HUES6 (cell line): ENCODE measurements at regions not wholly inside any gene's neighbourhood (a gene's known extent, or its start where the extent isn't known, plus 50 kb on each side); places are given as distances from the start of the nearest gene placed in this dataset.

Source experiments
- H3K27ac ChIP-seq: 2 replicates; pipeline ENCODE4 v1.7.0; 2013; ENCODE audit warnings: low read depth, mild to moderate bottlenecking, low read length, inconsistent platforms
- H3K27me3 ChIP-seq: 2 replicates; pipeline ENCODE4 v1.6.1; 2013; ENCODE audit warnings: low read length; ENCODE audit not compliant: control insufficient read depth, insufficient read depth
- H3K36me3 ChIP-seq: 2 replicates; pipeline ENCODE4 v1.6.1; 2013; ENCODE audit warnings: low read length; ENCODE audit not compliant: control insufficient read depth, insufficient read depth
- H3K4me1 ChIP-seq: 2 replicates; pipeline ENCODE4 v1.6.1; 2013; ENCODE audit warnings: low read length; ENCODE audit not compliant: control insufficient read depth, insufficient read depth
- H3K4me3 ChIP-seq: 2 replicates; pipeline ENCODE4 v1.5.1; 2013; ENCODE audit warnings: low read depth, low read length
- H3K9ac ChIP-seq: one replicate; pipeline ENCODE4 v1.6.1; 2013; ENCODE audit warnings: mild to moderate bottlenecking, low read length
- H3K9me3 ChIP-seq: 2 replicates; pipeline ENCODE4 v1.6.1; 2013; ENCODE audit warnings: low read depth, low read length; ENCODE audit not compliant: control insufficient read depth, insufficient read depth

DNA sequence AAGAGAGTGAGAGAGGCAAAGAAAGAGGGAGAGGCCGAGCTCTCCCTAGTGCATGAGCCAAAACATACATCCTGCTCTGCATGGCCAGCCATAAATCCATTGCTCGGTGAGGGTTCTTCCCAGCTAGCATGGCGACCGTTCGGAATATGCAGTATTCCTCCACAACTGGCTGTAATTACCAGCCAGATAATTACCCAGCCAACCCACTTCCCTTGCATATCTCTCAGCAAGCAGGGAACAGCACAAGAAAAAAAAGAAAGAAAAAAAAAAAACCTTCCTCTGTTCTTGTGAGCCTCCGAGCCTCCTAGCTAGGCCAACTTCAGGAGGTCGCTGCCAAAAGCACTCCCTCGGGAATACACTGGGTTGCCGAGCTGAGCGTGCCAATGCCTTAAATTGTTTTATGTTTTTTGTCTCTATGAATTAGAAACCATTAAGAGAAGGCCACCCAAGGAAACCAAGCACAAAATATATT, 567.9 kb downstream of the MED13L start:
- Histone ChIP-seq H3K4me3 (no peak overlapping the region), H3K36me3 (no peaks in the 10 kb centered on the region), H3K9ac (no peak overlapping the region), H3K27me3 (no peaks in the 10 kb centered on the region), H3K9me3 (peaks cover 8% of the 10 kb centered on the region; the same call in 1 of the 2 replicates), H3K27ac (no peak overlapping the region), H3K4me1 (no peaks in the 10 kb centered on the region; the same call in 1 of the 2 replicates)

- Histone ChIP-seq H3K4me3 (no peak overlapping the region), H3K9me3 (peaks cover 8% of the 10 kb centered on the region; the same call in 1 of the 2 replicates), H3K4me1 (no peaks in the 10 kb centered on the region; the same call in 1 of the 2 replicates), H3K27ac (no peak overlapping the region), H3K9ac (no peak overlapping the region), H3K27me3 (no peaks in the 10 kb centered on the region), H3K36me3 (no peaks in the 10 kb centered on the region)
Observed at GRCh38 chr12:115708801-115709200, 568.7 kb downstream of the MED13L start.

DNA sequence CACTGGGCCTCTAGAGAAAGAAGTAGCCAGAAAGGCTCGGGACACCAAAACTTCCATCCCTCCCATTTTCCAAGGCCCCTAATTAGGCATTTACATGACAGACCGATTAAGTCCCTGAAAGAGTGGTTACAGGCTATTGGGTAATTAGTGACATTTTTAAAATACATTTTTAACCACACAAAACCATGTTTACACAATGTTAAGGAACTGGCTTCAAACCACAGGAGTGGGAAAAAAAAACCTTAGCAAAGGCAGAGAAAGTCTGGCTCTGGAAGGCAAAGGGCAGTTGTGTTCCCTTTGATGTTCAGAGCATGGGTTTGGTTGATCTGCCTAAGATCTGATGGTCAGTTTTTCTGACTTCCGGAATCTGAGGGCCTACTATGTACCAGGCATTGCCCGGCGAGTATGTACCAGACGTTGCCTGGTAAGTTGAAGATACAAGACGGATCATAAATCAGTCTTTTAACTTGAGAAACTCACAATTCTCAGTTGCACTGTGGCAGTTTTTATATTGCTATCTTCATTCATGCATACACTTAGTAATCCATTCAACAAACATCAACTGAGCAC, 576.5 kb downstream of the MED13L start:
- H3K4me1 ChIP-seq, result no peaks in the 10 kb centered on the region
- H3K27me3 ChIP-seq, result no peaks in the 10 kb centered on the region
- no peaks in the 10 kb centered on the region for H3K36me3 ChIP-seq
- peaks cover 8% of the 10 kb centered on the region; the same call in 1 of the 2 replicates for H3K9me3 ChIP-seq
- no peak overlapping the region for H3K9ac ChIP-seq
- no peak overlapping the region for H3K4me3 ChIP-seq
- H3K27ac ChIP-seq, result no peak overlapping the region

- no peak overlapping the region for H3K27ac ChIP-seq
- H3K4me3 ChIP-seq, result no peak overlapping the region
- H3K9ac ChIP-seq, result no peak overlapping the region
- no peaks in the 10 kb centered on the region for H3K9me3 ChIP-seq
- no peaks in the 10 kb centered on the region for H3K36me3 ChIP-seq
- no peaks in the 10 kb centered on the region for H3K27me3 ChIP-seq
- H3K4me1 ChIP-seq, result no peaks in the 10 kb centered on the region
Observed at GRCh38 chr12:115700081-115700480, 577.4 kb downstream of the MED13L start.

DNA sequence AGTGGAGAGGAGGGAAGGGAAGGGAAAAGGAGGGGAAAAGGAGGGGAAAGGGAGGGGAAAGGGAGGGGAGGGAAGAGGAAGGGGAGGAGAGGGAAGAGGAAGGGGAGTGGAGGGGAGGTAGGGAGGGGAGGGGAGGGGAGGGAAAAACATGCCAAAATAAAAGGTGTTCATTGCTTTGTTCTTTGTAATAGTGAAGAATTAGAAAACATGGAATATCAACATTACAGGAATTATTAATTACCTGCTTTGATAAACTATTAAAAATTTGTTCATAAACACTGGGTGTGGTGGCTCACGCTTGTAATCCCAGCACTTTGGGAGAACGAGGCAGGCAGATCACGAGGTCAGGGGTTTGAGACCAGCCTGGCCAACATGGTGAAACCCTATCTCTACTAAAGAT, 579.2 kb downstream of the MED13L start:
- Histone ChIP-seq H3K9me3 (no peaks in the 10 kb centered on the region), H3K27ac (no peak overlapping the region), H3K9ac (no peak overlapping the region), H3K4me3 (no peak overlapping the region), H3K27me3 (no peaks in the 10 kb centered on the region), H3K36me3 (no peaks in the 10 kb centered on the region), H3K4me1 (no peaks in the 10 kb centered on the region)

GRCh38 chr12:115697340-115697739, 580.2 kb downstream of the MED13L start:
- Histone ChIP-seq H3K9ac (no peak overlapping the region), H3K9me3 (no peaks in the 10 kb centered on the region), H3K27ac (no peak overlapping the region)

GRCh38 chr12:115694564-115694963, 582.9 kb downstream of the MED13L start:
- H3K4me1 ChIP-seq, result no peaks in the 10 kb centered on the region
- no peaks in the 10 kb centered on the region for H3K9me3 ChIP-seq
- H3K4me3 ChIP-seq, result no peak overlapping the region
- H3K9ac ChIP-seq, result no peak overlapping the region
- no peaks in the 10 kb centered on the region for H3K27me3 ChIP-seq
- no peak overlapping the region for H3K27ac ChIP-seq
- H3K36me3 ChIP-seq, result no peaks in the 10 kb centered on the region

More at GRCh38 chr12:115697340-115697739, 580.2 kb downstream of the MED13L start:
- Histone ChIP-seq H3K36me3 (no peaks in the 10 kb centered on the region), H3K4me1 (no peaks in the 10 kb centered on the region), H3K27me3 (no peaks in the 10 kb centered on the region), H3K4me3 (no peak overlapping the region)

DNA sequence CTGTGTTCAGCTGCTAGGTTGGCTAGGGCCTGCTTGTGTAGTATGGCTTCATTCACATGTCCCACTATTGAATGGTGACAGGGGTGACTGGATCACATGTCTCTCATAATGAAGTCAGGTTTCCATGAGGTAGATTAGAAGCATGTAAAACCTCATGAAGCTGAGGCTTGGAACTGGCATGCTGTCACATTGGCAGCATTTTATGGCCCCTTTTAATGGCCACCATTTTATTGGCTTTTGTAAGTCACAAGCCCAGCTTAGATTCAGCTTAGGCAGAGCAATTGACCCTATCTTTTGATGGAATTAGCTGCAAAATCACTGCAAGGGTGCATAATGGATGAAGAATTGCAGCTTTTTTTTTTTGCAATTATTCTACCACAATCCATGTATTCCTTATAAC, 583.5 kb downstream of the MED13L start:
- Histone ChIP-seq H3K9ac (no peak overlapping the region), H3K9me3 (no peaks in the 10 kb centered on the region), H3K4me3 (no peak overlapping the region), H3K36me3 (no peaks in the 10 kb centered on the region), H3K27ac (no peak overlapping the region), H3K27me3 (no peaks in the 10 kb centered on the region), H3K4me1 (no peaks in the 10 kb centered on the region)

- H3K27me3 ChIP-seq, result no peaks in the 10 kb centered on the region
- no peaks in the 10 kb centered on the region for H3K4me1 ChIP-seq
- no peaks in the 10 kb centered on the region for H3K9me3 ChIP-seq
- H3K27ac ChIP-seq, result no peak overlapping the region
- H3K9ac ChIP-seq, result no peak overlapping the region
- H3K36me3 ChIP-seq, result no peaks in the 10 kb centered on the region
- H3K4me3 ChIP-seq, result no peak overlapping the region
Observed at GRCh38 chr12:115691123-115691522, 586.4 kb downstream of the MED13L start.

DNA sequence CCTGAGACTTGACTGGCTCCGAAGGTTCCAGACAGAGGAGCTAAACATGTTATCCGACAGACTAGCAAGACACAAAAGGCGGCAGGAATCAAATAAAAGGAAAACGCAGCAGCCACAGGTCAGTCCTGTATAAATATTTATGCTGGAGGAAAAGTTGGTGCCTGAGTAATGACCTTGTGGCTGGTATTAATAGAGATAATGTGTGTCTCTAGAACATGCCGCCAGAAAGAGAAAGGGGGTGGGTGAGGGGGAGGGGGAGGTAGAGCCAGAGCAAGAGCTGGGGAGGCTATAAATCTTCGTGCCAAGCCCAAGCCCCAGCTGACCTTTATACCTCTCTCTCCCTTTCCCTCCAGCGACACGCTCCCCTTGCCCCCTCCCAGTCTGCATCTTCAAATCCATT, 590.4 kb downstream of the MED13L start:
- Histone ChIP-seq H3K9ac (no peak overlapping the region), H3K27ac (no peak overlapping the region), H3K4me3 (no peak overlapping the region), H3K4me1 (no peaks in the 10 kb centered on the region), H3K27me3 (no peaks in the 10 kb centered on the region; the same call in 1 of the 2 replicates), H3K9me3 (no peaks in the 10 kb centered on the region), H3K36me3 (no peaks in the 10 kb centered on the region)

GRCh38 chr12:115683240-115683780, 594.2 kb downstream of the MED13L start:
- Histone ChIP-seq H3K36me3 (no peaks in the 10 kb centered on the region), H3K9me3 (peaks cover 19% of the 10 kb centered on the region), H3K27ac (no peak overlapping the region), H3K27me3 (no peaks in the 10 kb centered on the region; the same call in 1 of the 2 replicates), H3K4me1 (no peaks in the 10 kb centered on the region), H3K4me3 (no peak overlapping the region), H3K9ac (no peak overlapping the region)
